IPS-20b (cell line): ENCODE measurements at regions not wholly inside any gene's neighbourhood (a gene's known extent, or its start where the extent isn't known, plus 50 kb on each side); places are given as distances from the start of the nearest gene placed in this dataset.
"Not testable (repeated sequence)": the region's sequence is repeated elsewhere in the genome, so short reads cannot be mapped to it uniquely, and the experiment has no call there.

Experiments used
- H3K27ac ChIP-seq: one replicate; pipeline ENCODE4 v1.5.1; 2013; ENCODE audit warnings: low read length
- H3K27me3 ChIP-seq: 2 replicates; pipeline ENCODE4 v1.6.1; 2013; ENCODE audit warnings: mild to moderate bottlenecking, low read length, inconsistent platforms; ENCODE audit not compliant: insufficient read depth
- H3K36me3 ChIP-seq: 2 replicates; pipeline ENCODE4 v1.6.1; 2013; ENCODE audit warnings: low read depth, mild to moderate bottlenecking, inconsistent platforms, low read length, moderate library complexity; ENCODE audit not compliant: insufficient read depth
- H3K4me1 ChIP-seq: 2 replicates; pipeline ENCODE4 v1.6.1; 2013; ENCODE audit warnings: mild to moderate bottlenecking, control low read depth, inconsistent platforms, low read length, moderate library complexity; ENCODE audit not compliant: insufficient read depth
- H3K4me3 ChIP-seq: 2 replicates; pipeline ENCODE4 v1.5.1; 2013; ENCODE audit warnings: mild to moderate bottlenecking, low read length, inconsistent platforms
- H3K9ac ChIP-seq: 2 replicates; pipeline ENCODE4 v1.6.1; 2013; ENCODE audit warnings: low read depth, mild to moderate bottlenecking, inconsistent platforms, low read length, moderate library complexity
- H3K9me3 ChIP-seq: 2 replicates; pipeline ENCODE4 v1.6.1; 2013; ENCODE audit warnings: mild to moderate bottlenecking, low read depth, low read length, inconsistent platforms; ENCODE audit not compliant: insufficient read depth

GRCh38 chr3:33940736-33941135 lies 142.3 kb downstream of the PDCD6IP start:
- H3K4me3 ChIP-seq: no peak overlapping the region
- H3K27me3 ChIP-seq: no peaks in the 10 kb centered on the region
- H3K9me3 ChIP-seq: no peaks in the 10 kb centered on the region
- 0 out of 2 replicates have a peak, but pooled peaks cover 3% of the 10 kb centered on the region for H3K4me1 ChIP-seq
- no peaks in the 10 kb centered on the region for H3K36me3 ChIP-seq
- no peak overlapping the region for H3K9ac ChIP-seq
- no peak overlapping the region for H3K27ac ChIP-seq

GRCh38 chr3:33941804-33942203 lies 143.4 kb downstream of the PDCD6IP start:
- no peak overlapping the region for H3K4me3 ChIP-seq
- H3K4me1 ChIP-seq: 0 out of 2 replicates have a peak, but pooled peaks cover 3% of the 10 kb centered on the region
- H3K27me3 ChIP-seq: no peaks in the 10 kb centered on the region
- no peaks in the 10 kb centered on the region for H3K36me3 ChIP-seq
- no peak overlapping the region for H3K9ac ChIP-seq
- H3K27ac ChIP-seq: no peak overlapping the region
- no peaks in the 10 kb centered on the region for H3K9me3 ChIP-seq

DNA sequence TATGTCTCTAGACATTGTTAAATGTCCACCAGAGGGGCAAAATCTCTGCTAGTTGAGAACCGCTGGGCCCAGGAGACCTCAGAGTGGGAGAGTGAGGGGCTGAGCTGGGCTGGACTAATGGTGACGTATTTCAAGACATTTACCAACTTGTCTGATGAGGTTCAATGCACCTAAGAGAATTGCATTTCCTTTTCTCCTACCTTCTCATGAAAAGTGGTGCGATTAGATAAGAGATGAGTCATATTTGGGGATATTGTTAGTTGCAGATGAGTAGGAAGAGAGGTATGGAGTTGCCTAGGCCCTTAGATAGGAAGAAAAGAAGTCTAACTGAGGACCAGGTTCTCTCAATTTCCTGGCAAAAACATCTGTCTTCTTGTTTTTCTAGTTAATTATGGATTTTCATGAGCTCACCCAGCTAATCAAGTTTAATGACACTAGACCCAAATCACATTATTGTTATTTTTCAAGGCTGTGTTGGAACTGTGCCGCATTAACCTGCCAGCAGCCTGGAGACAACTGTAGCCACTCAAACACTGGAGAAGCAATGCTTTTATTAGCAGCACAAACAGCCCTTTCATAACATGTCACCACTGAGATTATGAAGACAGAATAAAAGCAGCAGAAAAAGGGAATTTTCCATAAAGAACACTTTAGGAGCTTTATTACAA lies 144.2 kb downstream of the PDCD6IP start:
- Histone ChIP-seq H3K27ac (no peak overlapping the region), H3K27me3 (no peaks in the 10 kb centered on the region), H3K9ac (no peak overlapping the region), H3K36me3 (no peaks in the 10 kb centered on the region), H3K9me3 (no peaks in the 10 kb centered on the region), H3K4me1 (no peaks in the 10 kb centered on the region), H3K4me3 (no peak overlapping the region)

GRCh38 chr3:33943277-33943676 lies 144.8 kb downstream of the PDCD6IP start:
- no peaks in the 10 kb centered on the region for H3K36me3 ChIP-seq
- H3K9me3 ChIP-seq: no peaks in the 10 kb centered on the region
- no peaks in the 10 kb centered on the region for H3K4me1 ChIP-seq
- no peak overlapping the region for H3K27ac ChIP-seq
- H3K9ac ChIP-seq: no peak overlapping the region
- H3K4me3 ChIP-seq: no peak overlapping the region
- no peaks in the 10 kb centered on the region for H3K27me3 ChIP-seq

- not testable (repeated sequence) for H3K27me3 ChIP-seq, H3K36me3 ChIP-seq, H3K4me3 ChIP-seq, H3K27ac ChIP-seq, H3K4me1 ChIP-seq, H3K9me3 ChIP-seq, H3K9ac ChIP-seq
Measured at GRCh38 chr3:33946612-33947011, 148.2 kb downstream of the PDCD6IP start.

DNA sequence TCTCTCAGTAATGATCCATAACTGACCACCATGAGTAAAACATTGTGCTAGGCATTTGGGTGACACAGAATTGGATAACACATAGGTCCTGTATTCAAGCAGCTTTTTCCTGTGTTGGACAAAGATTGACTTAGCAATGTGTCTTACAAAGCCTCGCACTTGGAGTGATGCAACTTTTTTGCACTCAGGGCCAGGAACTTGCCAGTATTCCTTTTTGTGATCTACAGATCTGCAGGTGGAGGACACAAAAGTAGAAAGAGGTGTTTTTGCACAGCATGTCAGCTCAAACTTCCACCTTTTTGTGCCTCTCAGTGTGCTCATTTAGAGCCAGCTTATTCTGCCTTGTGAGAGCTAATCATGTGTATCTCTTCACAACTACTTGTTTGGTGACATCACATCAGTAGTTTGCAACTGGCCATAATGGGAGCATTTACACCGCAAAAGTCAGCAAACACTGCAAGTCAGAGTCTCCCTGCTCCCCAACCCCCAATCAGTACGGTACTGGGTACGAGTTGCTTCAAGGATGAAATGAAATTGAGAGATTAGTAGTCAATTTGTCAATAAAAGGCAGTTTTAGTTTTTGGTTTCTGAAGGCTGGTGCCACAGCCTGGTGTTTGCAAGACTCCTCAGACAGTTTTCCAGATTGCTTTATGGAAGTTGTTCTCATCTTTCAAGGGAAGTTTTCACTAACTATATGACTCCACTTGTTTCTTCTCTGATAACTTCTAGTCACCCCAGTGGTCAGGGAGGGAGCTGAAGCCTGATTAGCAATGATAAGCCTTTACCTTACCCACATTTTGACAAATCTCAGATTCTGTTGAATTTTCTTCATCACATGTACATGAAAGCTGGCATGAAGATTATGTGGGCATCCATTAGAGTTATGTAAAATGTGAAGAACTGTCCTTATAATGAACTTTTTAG lies 149.1 kb downstream of the PDCD6IP start:
- Histone ChIP-seq H3K27me3 (no peaks in the 10 kb centered on the region), H3K4me1 (no peaks in the 10 kb centered on the region)

DNA sequence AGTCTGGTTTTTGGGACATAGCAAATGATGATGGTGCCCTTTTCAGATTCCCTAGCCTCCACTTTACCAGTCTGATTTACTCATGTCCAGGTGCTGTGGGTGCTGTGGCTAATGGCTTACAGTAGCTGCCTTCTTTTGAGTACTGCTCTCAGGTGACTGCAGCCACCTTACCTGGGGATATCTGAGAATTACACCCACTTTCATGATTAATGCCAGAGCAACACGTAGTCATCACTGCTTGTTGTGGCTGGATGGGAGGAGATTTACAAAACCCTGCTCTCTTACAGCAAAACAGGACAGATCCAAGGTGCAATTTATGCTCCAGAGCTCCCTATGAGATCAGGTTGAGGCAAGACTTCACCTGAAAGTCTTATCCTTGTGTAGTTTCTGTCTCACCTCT lies 150.6 kb downstream of the PDCD6IP start:
- Histone ChIP-seq H3K9me3 (no peaks in the 10 kb centered on the region), H3K27me3 (no peaks in the 10 kb centered on the region), H3K9ac (no peak overlapping the region), H3K4me1 (no peaks in the 10 kb centered on the region), H3K36me3 (no peaks in the 10 kb centered on the region), H3K4me3 (no peak overlapping the region), H3K27ac (no peak overlapping the region)

More for the DNA sequence above, 149.1 kb downstream of the PDCD6IP start:
- H3K9ac ChIP-seq: no peak overlapping the region
- H3K36me3 ChIP-seq: no peaks in the 10 kb centered on the region
- no peak overlapping the region for H3K4me3 ChIP-seq
- no peaks in the 10 kb centered on the region for H3K9me3 ChIP-seq
- H3K27ac ChIP-seq: no peak overlapping the region

GRCh38 chr3:33954956-33955355 lies 156.5 kb downstream of the PDCD6IP start:
- H3K27me3 ChIP-seq: no peaks in the 10 kb centered on the region
- H3K4me3 ChIP-seq: no peak overlapping the region
- H3K9ac ChIP-seq: no peak overlapping the region
- H3K36me3 ChIP-seq: no peaks in the 10 kb centered on the region
- H3K9me3 ChIP-seq: no peaks in the 10 kb centered on the region
- no peaks in the 10 kb centered on the region for H3K4me1 ChIP-seq
- H3K27ac ChIP-seq: no peak overlapping the region

- Histone ChIP-seq H3K4me1 (no peaks in the 10 kb centered on the region), H3K27ac (no peak overlapping the region), H3K4me3 (no peak overlapping the region)
Measured at GRCh38 chr3:33956206-33956605, 157.8 kb downstream of the PDCD6IP start.

DNA sequence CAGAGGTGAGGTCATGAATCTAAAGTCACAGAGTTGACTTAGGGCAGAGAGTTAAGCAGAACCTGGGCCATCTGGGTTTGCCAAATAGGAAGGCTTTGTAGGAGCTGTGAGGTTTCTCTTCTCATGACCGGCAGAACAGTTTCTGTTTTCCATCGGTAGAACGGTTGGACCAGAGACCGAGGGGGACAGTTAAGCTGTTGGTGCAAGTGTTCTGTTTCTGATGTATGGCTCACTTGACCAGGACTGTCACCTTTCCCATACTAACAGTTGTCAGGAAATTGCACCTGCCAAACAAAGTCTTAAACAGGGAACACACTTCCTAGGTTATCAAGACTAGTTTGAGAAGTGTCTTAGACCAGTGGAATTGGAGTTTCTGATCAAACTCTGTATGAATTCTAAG lies 158.3 kb downstream of the PDCD6IP start:
- H3K9ac ChIP-seq: no peak overlapping the region
- no peaks in the 10 kb centered on the region for H3K9me3 ChIP-seq
- no peak overlapping the region for H3K27ac ChIP-seq
- H3K4me3 ChIP-seq: no peak overlapping the region
- no peaks in the 10 kb centered on the region for H3K36me3 ChIP-seq
- no peaks in the 10 kb centered on the region for H3K4me1 ChIP-seq
- no peaks in the 10 kb centered on the region for H3K27me3 ChIP-seq

More at GRCh38 chr3:33956206-33956605, 157.8 kb downstream of the PDCD6IP start:
- Histone ChIP-seq H3K9me3 (no peaks in the 10 kb centered on the region), H3K36me3 (no peaks in the 10 kb centered on the region), H3K9ac (no peak overlapping the region), H3K27me3 (no peaks in the 10 kb centered on the region)

GRCh38 chr3:33957176-33957575 lies 158.7 kb downstream of the PDCD6IP start:
- H3K27ac ChIP-seq: no peak overlapping the region

DNA sequence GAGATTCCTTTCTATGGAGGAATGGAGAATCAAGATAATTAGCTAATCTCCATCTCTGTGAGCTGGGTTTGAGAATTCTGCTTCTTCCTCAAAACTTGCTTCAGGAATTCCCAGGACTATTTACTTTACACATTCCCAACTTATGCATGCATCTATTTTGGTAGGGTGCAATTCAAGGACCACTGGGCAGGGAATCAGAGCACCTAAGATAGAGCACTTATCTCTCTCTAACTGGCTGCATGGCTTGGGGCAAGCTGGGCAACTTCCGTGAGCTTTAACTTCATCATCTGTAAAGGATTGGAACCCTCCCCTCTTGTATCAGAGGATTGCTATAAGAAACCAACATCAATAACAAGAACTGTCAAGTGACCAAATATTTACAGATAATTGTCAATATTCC lies 160.2 kb downstream of the PDCD6IP start:
- no peaks in the 10 kb centered on the region for H3K36me3 ChIP-seq
- H3K4me1 ChIP-seq: no peaks in the 10 kb centered on the region
- H3K9me3 ChIP-seq: no peaks in the 10 kb centered on the region
- no peak overlapping the region for H3K4me3 ChIP-seq
- no peaks in the 10 kb centered on the region for H3K27me3 ChIP-seq
- no peak overlapping the region for H3K27ac ChIP-seq
- no peak overlapping the region for H3K9ac ChIP-seq

More at GRCh38 chr3:33957176-33957575, 158.7 kb downstream of the PDCD6IP start:
- H3K4me1 ChIP-seq: no peaks in the 10 kb centered on the region
- H3K27me3 ChIP-seq: no peaks in the 10 kb centered on the region
- H3K9ac ChIP-seq: no peak overlapping the region
- H3K36me3 ChIP-seq: no peaks in the 10 kb centered on the region
- no peaks in the 10 kb centered on the region for H3K9me3 ChIP-seq
- H3K4me3 ChIP-seq: no peak overlapping the region
